HG03196 (cell line): ENCODE measurements at regions not wholly inside any gene's neighbourhood (a gene's known extent, or its start where the extent isn't known, plus 50 kb on each side); places are given as distances from the start of the nearest gene placed in this dataset.

Experiments used
- ATAC-seq: cut with Tn5 transposase; IDR thresholded peaks from one replicate; pipeline ENCODE4 v1.9.1; 2021; ENCODE audit not compliant: unreplicated experiment

GRCh38 chr16:55113210-55113609 lies 182.5 kb downstream of the IRX5 start:
- ATAC-seq: no peak

- no peak for ATAC-seq
Observed at GRCh38 chr16:55115506-55115905, 184.8 kb downstream of the IRX5 start.

- no peak for ATAC-seq
Observed at GRCh38 chr16:55116165-55116920, 185.7 kb downstream of the IRX5 start.

GRCh38 chr16:55118701-55119260 lies 188.1 kb downstream of the IRX5 start:
- no peak for ATAC-seq

- ATAC-seq: no peak
Observed at GRCh38 chr16:55120408-55120807, 189.7 kb downstream of the IRX5 start.

- ATAC-seq: no peak
Observed at GRCh38 chr16:55120826-55121225, 190.2 kb downstream of the IRX5 start.

GRCh38 chr16:55123652-55124051 lies 193.0 kb downstream of the IRX5 start:
- ATAC-seq: no peak

- ATAC-seq: no peak
Observed at GRCh38 chr16:55125818-55126385, 195.2 kb downstream of the IRX5 start.

GRCh38 chr16:55126456-55126855 lies 195.8 kb downstream of the IRX5 start:
- no peak for ATAC-seq

- ATAC-seq: no peak
Observed at GRCh38 chr16:55130456-55130855, 193.5 kb upstream of the IRX6 start.

GRCh38 chr16:55130911-55131310 lies 193.1 kb upstream of the IRX6 start:
- no peak for ATAC-seq

- no peak for ATAC-seq
Observed at GRCh38 chr16:55133654-55134053, 190.3 kb upstream of the IRX6 start.

- no peak for ATAC-seq
Observed at GRCh38 chr16:55136356-55137150, 187.4 kb upstream of the IRX6 start.

GRCh38 chr16:55138298-55138697 lies 185.7 kb upstream of the IRX6 start:
- ATAC-seq: no peak

GRCh38 chr16:55142405-55142804 lies 181.6 kb upstream of the IRX6 start:
- ATAC-seq: no peak

GRCh38 chr16:55144651-55145050 lies 179.4 kb upstream of the IRX6 start:
- no peak for ATAC-seq

- no peak for ATAC-seq
Observed at GRCh38 chr16:55145771-55146603, 178.0 kb upstream of the IRX6 start.

- ATAC-seq: no peak
Observed at GRCh38 chr16:55146966-55147365, 177.0 kb upstream of the IRX6 start.

GRCh38 chr16:55147396-55147795 lies 176.6 kb upstream of the IRX6 start:
- ATAC-seq: no peak

- ATAC-seq: no peak
Observed at GRCh38 chr16:55149622-55150021, 174.4 kb upstream of the IRX6 start.
